Thoracic aorta (tissue), 2 donors: ENCODE measurements at regions not wholly inside any gene's neighbourhood (a gene's known extent, or its start where the extent isn't known, plus 50 kb on each side); places are given as distances from the start of the nearest gene placed in this dataset.

Experiments
- ATAC-seq: fragments of 150-250 bp; one replicate; pipeline ENCODE4 v1.8.0; 2017; ENCODE audit warnings: low read depth; ENCODE audit not compliant: insufficient number of reproducible peaks, low FRiP score
- DNase-seq: peaks from one replicate; pipeline ENCODE4 v3.0.0-alpha.2; 2020; ENCODE audit warnings: low spot score
- H3K27ac ChIP-seq, 2 donors: fragments of 200-600 bp; sonication (generic); 1 replicate in 1 of 2; 2 replicates in 1 of 2; pipeline ENCODE4 v1.5.1; 2016; ENCODE audit warnings: mild to moderate bottlenecking in 2 of 2, moderate library complexity in 2 of 2
- H3K27me3 ChIP-seq: fragments of 200-600 bp; sonication (generic); replicated peaks from 2 replicates; pipeline ENCODE4 v1.6.0; 2016; ENCODE audit warnings: mild to moderate bottlenecking; ENCODE audit not compliant: insufficient read depth
- H3K36me3 ChIP-seq: fragments of 200-600 bp; sonication (generic); one replicate; pipeline ENCODE4 v1.5.1; 2016
- H3K4me1 ChIP-seq, 2 donors: fragments of 200-600 bp; sonication (generic); 1 replicate in 1 of 2; 2 replicates in 1 of 2; pipeline versions ENCODE4 v1.5.1 to v1.6.0; 2016; ENCODE audit warnings: low read depth in 2 of 2, mild to moderate bottlenecking in 1 of 2; ENCODE audit not compliant: control insufficient read depth in 1 of 2
- H3K4me3 ChIP-seq: fragments of 200-600 bp; sonication (generic); 2 replicates; pipeline ENCODE4 v1.5.1; 2016; ENCODE audit warnings: mild to moderate bottlenecking
- H3K9me3 ChIP-seq: fragments of 200-600 bp; sonication (generic); 2 replicates; pipeline ENCODE4 v1.5.1; 2016
- TF ChIP-seq, protein P1 (sequence below): fragments of 200-600 bp; sonication (generic); IDR thresholded peaks from one replicate; pipeline ENCODE4 v1.5.1; 2019; ENCODE audit warnings: antibody characterized with exemption

- TF ChIP-seq, protein P1, sequence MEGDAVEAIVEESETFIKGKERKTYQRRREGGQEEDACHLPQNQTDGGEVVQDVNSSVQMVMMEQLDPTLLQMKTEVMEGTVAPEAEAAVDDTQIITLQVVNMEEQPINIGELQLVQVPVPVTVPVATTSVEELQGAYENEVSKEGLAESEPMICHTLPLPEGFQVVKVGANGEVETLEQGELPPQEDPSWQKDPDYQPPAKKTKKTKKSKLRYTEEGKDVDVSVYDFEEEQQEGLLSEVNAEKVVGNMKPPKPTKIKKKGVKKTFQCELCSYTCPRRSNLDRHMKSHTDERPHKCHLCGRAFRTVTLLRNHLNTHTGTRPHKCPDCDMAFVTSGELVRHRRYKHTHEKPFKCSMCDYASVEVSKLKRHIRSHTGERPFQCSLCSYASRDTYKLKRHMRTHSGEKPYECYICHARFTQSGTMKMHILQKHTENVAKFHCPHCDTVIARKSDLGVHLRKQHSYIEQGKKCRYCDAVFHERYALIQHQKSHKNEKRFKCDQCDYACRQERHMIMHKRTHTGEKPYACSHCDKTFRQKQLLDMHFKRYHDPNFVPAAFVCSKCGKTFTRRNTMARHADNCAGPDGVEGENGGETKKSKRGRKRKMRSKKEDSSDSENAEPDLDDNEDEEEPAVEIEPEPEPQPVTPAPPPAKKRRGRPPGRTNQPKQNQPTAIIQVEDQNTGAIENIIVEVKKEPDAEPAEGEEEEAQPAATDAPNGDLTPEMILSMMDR, result no peak
- DNase-seq (no peak), ATAC-seq (no peak)
- H3K27me3 ChIP-seq, result no peaks in the 10 kb centered on the region
- H3K36me3 ChIP-seq, result no peaks in the 10 kb centered on the region
- peaks cover 15 to 42% of the 10 kb centered on the region in 2 donors for H3K4me1 ChIP-seq
- H3K4me3 ChIP-seq, result no peak overlapping the region
- H3K9me3 ChIP-seq, result no peaks in the 10 kb centered on the region
- H3K27ac ChIP-seq, result peak overlapping the region in 1 of 2 donors; percentile 78
Observed at GRCh38 chr20:48285656-48286055, 500.4 kb upstream of the SULF2 start.

DNA sequence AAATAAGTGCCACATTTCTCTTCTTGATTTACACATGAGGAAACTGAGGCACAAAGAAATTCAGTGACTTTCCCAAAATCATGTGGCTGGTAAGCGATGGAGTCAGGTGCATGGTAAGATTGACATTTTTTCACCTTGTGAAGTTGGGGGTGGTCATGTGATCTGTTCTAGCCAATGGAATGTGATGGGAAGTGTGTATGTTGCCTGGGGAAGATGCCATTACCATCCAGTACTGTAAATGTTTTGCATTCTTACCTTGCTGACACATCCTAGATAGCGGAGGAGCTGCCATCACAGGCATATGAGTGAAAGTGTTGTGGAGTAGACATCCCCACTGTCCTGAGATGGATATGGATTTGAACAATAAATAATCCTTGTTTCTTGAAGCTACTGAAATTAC lies 499.6 kb upstream of the SULF2 start:
- TF ChIP-seq, protein P1, result no peak
- Histone ChIP-seq H3K27ac (no peak overlapping the region), H3K36me3 (no peaks in the 10 kb centered on the region), H3K9me3 (no peaks in the 10 kb centered on the region), H3K27me3 (no peaks in the 10 kb centered on the region), H3K4me3 (no peak overlapping the region), H3K4me1 (peaks cover 15 to 42% of the 10 kb centered on the region in 2 donors)
- no peak for ATAC-seq
- no peak for DNase-seq

- Histone ChIP-seq H3K27me3 (no peaks in the 10 kb centered on the region), H3K9me3 (no peaks in the 10 kb centered on the region), H3K4me1 (peaks cover 12 to 37% of the 10 kb centered on the region in 2 donors), H3K4me3 (no peak overlapping the region), H3K36me3 (no peaks in the 10 kb centered on the region), H3K27ac (no peak overlapping the region)
- ATAC-seq (no peak), DNase-seq (no peak)
- TF ChIP-seq, protein P1, result no peak
Observed at GRCh38 chr20:48284315-48284714, 499.0 kb upstream of the SULF2 start.

GRCh38 chr20:48283470-48284110 lies 498.3 kb upstream of the SULF2 start:
- DNase-seq (no peak), ATAC-seq (peak; percentile 48)
- Histone ChIP-seq H3K27me3 (no peaks in the 10 kb centered on the region), H3K36me3 (no peaks in the 10 kb centered on the region), H3K9me3 (no peaks in the 10 kb centered on the region), H3K4me3 (no peak overlapping the region), H3K4me1 (peaks cover 11 to 30% of the 10 kb centered on the region in 2 donors), H3K27ac (no peak overlapping the region)
- TF ChIP-seq, protein P1, result no peak

DNA sequence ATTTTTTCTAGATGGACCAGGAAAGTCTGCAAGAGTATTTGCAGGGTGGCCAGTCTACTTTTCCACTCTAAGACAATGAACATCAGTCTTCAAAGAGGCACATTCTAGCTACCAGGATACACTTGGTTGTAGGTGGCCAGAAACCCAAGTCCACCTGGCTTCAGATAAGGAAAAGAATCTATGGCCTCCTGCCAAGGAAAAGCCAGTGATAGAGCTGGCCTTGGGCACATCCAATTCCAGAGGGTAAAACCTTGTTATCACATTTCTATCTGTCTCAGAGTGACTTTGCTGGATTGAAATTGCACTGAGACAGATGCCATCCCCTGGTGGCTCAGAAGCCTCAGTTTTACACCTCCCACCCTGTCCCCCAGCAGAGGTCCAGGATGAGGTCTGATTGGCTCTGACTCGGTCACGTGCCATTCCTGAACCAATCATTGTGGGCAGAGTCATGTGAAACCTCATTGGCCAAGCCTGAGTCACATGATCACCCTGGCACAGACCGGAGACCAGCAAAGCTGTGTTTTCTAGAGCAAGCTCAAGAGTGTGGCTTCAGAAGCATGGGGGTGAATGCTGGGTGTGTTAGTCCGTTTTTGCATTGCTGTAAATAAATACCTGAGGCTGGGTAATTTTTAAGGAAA lies 497.4 kb upstream of the SULF2 start:
- H3K27me3 ChIP-seq, result no peaks in the 10 kb centered on the region
- no peak overlapping the region for H3K27ac ChIP-seq
- no peaks in the 10 kb centered on the region for H3K36me3 ChIP-seq
- H3K4me1 ChIP-seq, result peaks cover 11 to 28% of the 10 kb centered on the region in 2 donors
- ATAC-seq, result no peak
- TF ChIP-seq, protein P1, result no peak
- H3K4me3 ChIP-seq, result no peak overlapping the region
- no peaks in the 10 kb centered on the region for H3K9me3 ChIP-seq
- DNase-seq, result no peak
